PC-9 (cell line): ENCODE measurements at regions not wholly inside any gene's neighbourhood (a gene's known extent, or its start where the extent isn't known, plus 50 kb on each side); places are given as distances from the start of the nearest gene placed in this dataset.
A peak's percentile ranks its signal among the peaks of the same experiment; 100 is the strongest.

Source experiments
- BruUV-seq: library from RNA; stranded (reverse); fragments of 400-500 nt; replicated peaks from 2 replicates; lab custom pipeline; 2021; lab: Mats Ljungman, UMichigan
- CTCF ChIA-PET: fragments of 300-600 bp; sonication (Branson Sonifier 250); formaldehyde crosslinking; loops from one replicate; lab custom pipeline; 2022; ENCODE audit warnings: antibody characterized with exemption; lab: Charles Lee
- POLR2A ChIA-PET: fragments of 300-600 bp; sonication (Branson Sonifier 250); formaldehyde crosslinking; loops from one replicate; lab custom pipeline; 2022; ENCODE audit warnings: antibody characterized with exemption; ENCODE audit not compliant: unreplicated experiment; lab: Charles Lee
- DNase-seq, 2 experiments: peaks; one replicate each; pipeline versions ENCODE4 v3.0.0 to v3.0.0-alpha.2; 2015 to 2022; ENCODE audit warnings: mixed read lengths in 1 of 2
- H2AFZ ChIP-seq: fragments of 200-600 bp; sonication (generic); 2 replicates; pipeline ENCODE4 v1.8.1; 2017; ENCODE audit warnings: antibody characterized with exemption
- H3F3A ChIP-seq: fragments of 200-600 bp; sonication (generic); 2 replicates; pipeline ENCODE4 v1.8.1; 2017; ENCODE audit warnings: antibody characterized with exemption, mild to moderate bottlenecking, low read depth; ENCODE audit not compliant: insufficient read depth
- H3K27ac ChIP-seq: fragments of 200-600 bp; sonication (generic); 2 replicates; pipeline ENCODE4 v1.6.1; 2016; ENCODE audit warnings: mixed run types
- H3K27me3 ChIP-seq: fragments of 200-600 bp; sonication (generic); 2 replicates; pipeline ENCODE4 v1.6.1; 2016; ENCODE audit warnings: low read depth, mixed run types; ENCODE audit not compliant: insufficient read depth
- H3K36me3 ChIP-seq: fragments of 200-600 bp; sonication (generic); 2 replicates; pipeline ENCODE4 v1.6.1; 2016; ENCODE audit warnings: low read depth, mixed run types
- H3K4me1 ChIP-seq: fragments of 200-600 bp; sonication (generic); replicated peaks from 2 replicates; pipeline ENCODE4 v1.6.1; 2016; ENCODE audit warnings: mixed run types; ENCODE audit not compliant: insufficient read depth
- H3K4me2 ChIP-seq: fragments of 200-600 bp; sonication (generic); 2 replicates; pipeline ENCODE4 v1.6.1; 2017; ENCODE audit warnings: mixed run types
- H3K4me3 ChIP-seq: fragments of 200-600 bp; sonication (generic); 2 replicates; pipeline ENCODE4 v1.6.1; 2016; ENCODE audit warnings: mixed run types
- H3K79me2 ChIP-seq: fragments of 200-600 bp; sonication (generic); 2 replicates; pipeline ENCODE4 v1.6.1; 2017; ENCODE audit warnings: low read depth, mixed run types
- H3K9me2 ChIP-seq: fragments of 200-600 bp; sonication (generic); 2 replicates; pipeline ENCODE4 v1.8.1; 2017; ENCODE audit warnings: mild to moderate bottlenecking; ENCODE audit not compliant: insufficient read depth
- H3K9me3 ChIP-seq: fragments of 200-600 bp; sonication (generic); 2 replicates; pipeline ENCODE4 v1.8.1; 2016; ENCODE audit warnings: low read depth; ENCODE audit not compliant: insufficient read depth
- H4K20me1 ChIP-seq: fragments of 200-600 bp; sonication (generic); 2 replicates; pipeline ENCODE4 v1.8.1; 2017; ENCODE audit not compliant: insufficient read depth
- EZH2 ChIP-seq: fragments of 200-600 bp; sonication (generic); IDR thresholded peaks from 2 replicates; pipeline ENCODE4 v1.8.0; 2017; ENCODE audit warnings: antibody characterized with exemption, low read depth
- intact Hi-C: fragments of 100-400 bp; cut with micrococcal nuclease; formaldehyde crosslinking; loops from one replicate; pipeline ENCODE4 v1.10.0; 2022; ENCODE audit not compliant: unreplicated experiment
- TF ChIP-seq, protein P1 (sequence below): fragments of 200-600 bp; sonication (generic); conservative IDR thresholded peaks from 2 replicates; pipeline ENCODE4 v1.6.1; 2017; ENCODE audit warnings: mixed run types, antibody characterized with exemption, mild to moderate bottlenecking, moderate library complexity

DNA sequence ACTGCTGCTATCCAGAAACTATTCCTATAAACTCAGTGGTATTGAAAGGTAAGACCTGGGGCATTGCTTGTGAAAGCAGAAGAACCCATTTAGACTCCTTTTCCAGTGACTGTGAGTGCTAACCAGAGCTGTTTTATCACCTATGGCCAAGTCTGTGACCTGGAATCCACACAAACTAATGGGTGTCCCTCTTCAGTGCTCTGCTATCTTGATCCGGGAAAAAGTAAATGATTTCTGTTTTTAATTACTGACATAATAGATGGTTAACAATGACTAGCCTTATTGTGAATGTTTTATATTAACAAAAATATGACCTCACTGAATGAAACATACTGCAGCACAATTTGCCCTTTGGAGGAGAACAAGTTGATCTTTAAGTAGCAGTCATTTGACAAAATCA lies 251.6 kb upstream of the MC4R start:
- H4K20me1 ChIP-seq, result no peaks in the 10 kb centered on the region
- BruUV-seq, result no TSS peak
- intact Hi-C loops, result no loop called here
- peaks cover 6% of the 10 kb centered on the region; the same call in 1 of the 2 replicates for H3K9me2 ChIP-seq
- H3K4me3 ChIP-seq, result no peak overlapping the region
- ChIA-PET POLR2A (no interaction called here), CTCF (no interaction called here)
- no peak for DNase-seq
- H3K9me3 ChIP-seq, result no peaks in the 10 kb centered on the region
- H3K79me2 ChIP-seq, result no peaks in the 10 kb centered on the region
- no peak overlapping the region for H3K4me2 ChIP-seq
- H3K27ac ChIP-seq, result no peak overlapping the region
- H3F3A ChIP-seq, result no peaks in the 10 kb centered on the region
- no peaks in the 10 kb centered on the region for H3K36me3 ChIP-seq
- no peaks in the 10 kb centered on the region for H3K4me1 ChIP-seq
- no peaks in the 10 kb centered on the region for H3K27me3 ChIP-seq
- TF ChIP-seq EZH2, result no peak
- H2AFZ ChIP-seq, result no peak overlapping the region

GRCh38 chr18:60639836-60640235 lies 267.3 kb upstream of the MC4R start:
- TF ChIP-seq, protein P1, sequence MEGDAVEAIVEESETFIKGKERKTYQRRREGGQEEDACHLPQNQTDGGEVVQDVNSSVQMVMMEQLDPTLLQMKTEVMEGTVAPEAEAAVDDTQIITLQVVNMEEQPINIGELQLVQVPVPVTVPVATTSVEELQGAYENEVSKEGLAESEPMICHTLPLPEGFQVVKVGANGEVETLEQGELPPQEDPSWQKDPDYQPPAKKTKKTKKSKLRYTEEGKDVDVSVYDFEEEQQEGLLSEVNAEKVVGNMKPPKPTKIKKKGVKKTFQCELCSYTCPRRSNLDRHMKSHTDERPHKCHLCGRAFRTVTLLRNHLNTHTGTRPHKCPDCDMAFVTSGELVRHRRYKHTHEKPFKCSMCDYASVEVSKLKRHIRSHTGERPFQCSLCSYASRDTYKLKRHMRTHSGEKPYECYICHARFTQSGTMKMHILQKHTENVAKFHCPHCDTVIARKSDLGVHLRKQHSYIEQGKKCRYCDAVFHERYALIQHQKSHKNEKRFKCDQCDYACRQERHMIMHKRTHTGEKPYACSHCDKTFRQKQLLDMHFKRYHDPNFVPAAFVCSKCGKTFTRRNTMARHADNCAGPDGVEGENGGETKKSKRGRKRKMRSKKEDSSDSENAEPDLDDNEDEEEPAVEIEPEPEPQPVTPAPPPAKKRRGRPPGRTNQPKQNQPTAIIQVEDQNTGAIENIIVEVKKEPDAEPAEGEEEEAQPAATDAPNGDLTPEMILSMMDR, result no peak
- no peak for TF ChIP-seq EZH2
- no peaks in the 10 kb centered on the region for H3F3A ChIP-seq
- H3K36me3 ChIP-seq, result no peaks in the 10 kb centered on the region
- no peak for DNase-seq
- BruUV-seq, result no TSS peak
- H3K4me1 ChIP-seq, result no peaks in the 10 kb centered on the region
- H4K20me1 ChIP-seq, result no peaks in the 10 kb centered on the region; the same call in 1 of the 2 replicates
- ChIA-PET CTCF (no interaction called here), POLR2A (no interaction called here)
- no peaks in the 10 kb centered on the region; the same call in 1 of the 2 replicates for H3K9me2 ChIP-seq
- H3K79me2 ChIP-seq, result no peaks in the 10 kb centered on the region
- H3K9me3 ChIP-seq, result no peaks in the 10 kb centered on the region
- no peak overlapping the region for H3K27ac ChIP-seq
- no peak overlapping the region for H3K4me3 ChIP-seq
- H3K4me2 ChIP-seq, result no peak overlapping the region
- no peak overlapping the region for H2AFZ ChIP-seq
- intact Hi-C loops, result no loop called here
- no peaks in the 10 kb centered on the region for H3K27me3 ChIP-seq

- Histone ChIP-seq H3K4me1 (no peaks in the 10 kb centered on the region), H2AFZ (0 out of 2 replicates have a peak overlapping the region, but pooled peaks have one; percentile 41), H3K4me3 (no peak overlapping the region), H3K36me3 (no peaks in the 10 kb centered on the region), H3K9me3 (no peaks in the 10 kb centered on the region), H4K20me1 (no peaks in the 10 kb centered on the region), H3K4me2 (no peak overlapping the region), H3K27ac (no peak overlapping the region), H3F3A (no peaks in the 10 kb centered on the region), H3K9me2 (no peaks in the 10 kb centered on the region; the same call in 1 of the 2 replicates), H3K79me2 (no peaks in the 10 kb centered on the region), H3K27me3 (no peaks in the 10 kb centered on the region)
- DNase-seq, result no peak
- intact Hi-C loops, result no loop called here
- no TSS peak for BruUV-seq
- TF ChIP-seq, protein P1, result no peak
- TF ChIP-seq EZH2, result no peak
- ChIA-PET POLR2A (no interaction called here), CTCF (no interaction called here)
These were observed 270.4 kb upstream of the MC4R start for GRCh38 chr18:60643009-60643408.

DNA sequence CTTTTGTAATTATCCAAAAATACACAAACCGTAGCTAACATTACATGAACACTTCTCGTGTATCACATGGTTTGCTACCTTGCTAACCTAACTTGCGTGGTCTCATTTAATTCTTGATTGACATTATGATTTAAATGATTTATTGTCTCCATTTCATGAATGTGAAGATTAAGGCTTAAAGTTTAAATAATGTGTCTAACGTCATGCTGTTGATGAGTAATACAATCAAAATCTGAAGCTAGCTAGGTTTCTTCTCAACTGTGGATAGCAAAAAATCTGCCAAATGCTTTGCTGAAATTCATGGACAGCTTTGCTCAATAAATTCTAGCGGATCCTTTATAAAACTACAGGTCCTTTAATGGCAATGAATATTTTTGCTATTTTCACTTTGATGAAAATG lies 274.1 kb upstream of the MC4R start:
- H3K27ac ChIP-seq, result no peak overlapping the region
- no peaks in the 10 kb centered on the region for H3K27me3 ChIP-seq
- BruUV-seq, result no TSS peak
- ChIA-PET CTCF (no interaction called here), POLR2A (no interaction called here)
- 0 out of 2 replicates have a peak overlapping the region, but pooled peaks have one; percentile 60 for H2AFZ ChIP-seq
- H3K4me1 ChIP-seq, result no peaks in the 10 kb centered on the region
- DNase-seq, result no peak
- no peaks in the 10 kb centered on the region for H4K20me1 ChIP-seq
- H3K4me3 ChIP-seq, result no peak overlapping the region
- no peaks in the 10 kb centered on the region for H3K36me3 ChIP-seq
- H3K9me3 ChIP-seq, result no peaks in the 10 kb centered on the region
- H3K4me2 ChIP-seq, result no peak overlapping the region
- no peaks in the 10 kb centered on the region for H3K79me2 ChIP-seq
- H3F3A ChIP-seq, result no peaks in the 10 kb centered on the region
- H3K9me2 ChIP-seq, result no peaks in the 10 kb centered on the region
- intact Hi-C loops, result no loop called here
- TF ChIP-seq EZH2, result no peak
- TF ChIP-seq, protein P1, result no peak
